ENCODE measurements at regions not wholly inside any gene's neighbourhood (a gene's known extent, or its start where the extent isn't known, plus 50 kb on each side); places are given as distances from the start of the nearest gene placed in this dataset.
"Not testable (repeated sequence)": the region's sequence is repeated elsewhere in the genome, so short reads cannot be mapped to it uniquely, and the experiment has no call there.

GRCh38 chr9:40107251-40107650, 751.8 kb downstream of the SPATA31A1 start:
- TF ChIP-seq CTCF, POLR2A, EP300 (IDR thresholded peaks at IDR 0.05): not testable (repeated sequence)
